Occipital lobe (tissue), 1 donor: ENCODE measurements at regions not wholly inside any gene's neighbourhood (a gene's known extent, or its start where the extent isn't known, plus 50 kb on each side); places are given as distances from the start of the nearest gene placed in this dataset.
"Not testable (repeated sequence)": the region's sequence is repeated elsewhere in the genome, so short reads cannot be mapped to it uniquely, and the experiment has no call there.

Experiments
- DNase-seq: peaks from one replicate; lab custom pipeline; 2025; lab: John Stamatoyannopoulos, UW

DNA sequence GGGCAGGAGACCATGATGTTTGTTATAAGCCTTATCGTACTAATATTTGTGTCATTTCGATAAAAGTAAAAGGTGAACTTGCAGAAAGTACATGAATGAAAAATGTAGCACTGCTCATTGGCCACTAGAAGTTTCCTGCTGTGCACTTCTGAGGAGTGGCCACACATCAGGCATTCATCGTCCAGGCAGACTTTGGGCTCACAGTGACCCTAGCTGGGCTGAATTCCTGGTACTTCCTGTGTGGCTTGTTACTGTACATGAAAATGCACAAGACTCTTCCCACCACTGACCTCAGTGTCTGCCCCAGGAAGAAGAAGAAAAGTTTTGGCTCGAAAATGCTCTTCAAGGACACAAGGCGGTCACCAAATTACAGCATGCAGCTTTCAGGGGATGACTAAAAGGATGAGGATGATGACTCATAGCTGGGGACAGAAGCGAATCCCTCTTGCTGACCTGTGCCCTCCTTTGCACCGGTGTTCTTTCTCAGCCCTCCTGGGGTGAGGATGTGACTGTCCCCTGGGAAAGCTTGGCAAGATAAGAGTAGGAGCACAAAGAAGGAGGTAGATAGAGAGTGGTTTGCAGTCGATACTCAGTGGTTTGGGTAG lies 252.4 kb upstream of the KAZN start:
- no peak for DNase-seq

DNA sequence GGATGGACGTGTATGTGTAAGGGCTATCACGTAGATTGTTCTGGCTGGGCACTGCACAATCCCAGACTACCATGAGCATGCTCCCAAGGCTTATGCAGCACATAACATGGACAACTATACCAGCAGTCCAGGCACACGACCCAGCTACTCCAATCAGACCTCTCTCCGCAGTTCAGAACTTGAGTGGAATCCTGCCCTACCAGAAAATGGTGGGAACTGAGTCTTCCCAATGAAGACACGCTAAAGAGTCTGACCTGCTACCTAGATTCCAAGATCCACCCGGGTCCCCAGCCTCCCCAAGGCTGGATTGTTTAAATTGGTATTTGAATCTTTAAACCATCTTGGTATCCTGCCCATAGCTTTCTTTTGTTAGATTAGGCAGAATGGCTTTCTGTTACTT lies 251.3 kb upstream of the KAZN start:
- DNase-seq, result no peak

DNA sequence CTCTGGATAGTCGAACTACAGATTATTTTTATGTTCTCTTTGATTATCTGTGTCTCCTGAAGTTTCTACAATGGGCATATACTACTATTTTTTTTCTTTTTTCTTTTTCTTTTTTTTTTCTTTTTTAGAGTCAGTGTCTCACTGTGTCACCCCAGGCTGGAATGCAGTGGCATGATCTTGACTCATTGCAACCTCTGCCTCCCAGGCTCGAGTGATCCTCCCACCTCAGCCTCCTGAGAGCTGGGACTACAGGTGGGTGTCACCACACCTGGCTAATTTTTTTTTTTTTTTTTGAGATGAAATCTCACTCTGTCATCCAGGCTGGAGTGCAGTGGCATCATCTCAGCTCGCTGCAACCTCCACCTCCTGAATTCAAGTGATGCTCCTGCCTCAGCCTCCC lies 250.7 kb upstream of the KAZN start:
- no peak for DNase-seq

DNA sequence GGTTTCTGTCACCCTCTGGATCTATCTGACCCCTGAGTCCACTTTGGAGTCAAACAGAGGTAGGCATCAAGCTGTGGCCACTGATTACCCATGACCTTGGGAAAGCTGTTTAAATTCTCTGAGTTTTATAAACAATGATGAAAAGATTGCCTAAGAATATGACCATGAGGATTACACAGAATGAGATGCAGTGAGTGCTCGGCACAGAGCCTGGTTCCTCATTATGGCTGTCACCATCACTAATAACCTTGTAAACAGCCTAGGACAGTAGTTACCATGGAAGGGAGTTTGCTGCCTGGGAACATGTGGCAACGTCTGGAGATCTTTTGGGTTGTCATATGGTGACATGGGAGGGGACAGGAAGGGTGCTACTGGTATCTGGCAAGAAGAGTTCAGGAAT lies 248.3 kb upstream of the KAZN start:
- no peak for DNase-seq

DNA sequence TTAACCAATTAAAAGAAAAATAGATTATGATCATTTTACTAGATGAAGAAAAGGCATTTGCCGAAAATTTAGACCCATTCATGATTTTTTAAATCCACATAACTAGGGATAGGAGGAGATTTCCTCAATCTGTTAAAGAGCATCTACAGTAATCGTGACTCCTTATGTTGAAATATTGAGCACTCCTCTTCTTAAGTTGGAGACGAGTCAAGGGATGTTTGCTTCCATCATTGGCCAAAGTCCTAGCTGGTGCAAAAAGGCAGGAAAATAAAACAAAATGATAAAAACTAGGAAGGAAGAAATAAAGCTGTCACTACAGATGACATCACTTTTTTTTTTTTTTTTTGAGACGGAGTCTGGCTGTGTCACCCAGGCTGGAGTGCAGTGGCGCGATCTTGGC lies 245.6 kb upstream of the KAZN start:
- DNase-seq, result no peak

DNA sequence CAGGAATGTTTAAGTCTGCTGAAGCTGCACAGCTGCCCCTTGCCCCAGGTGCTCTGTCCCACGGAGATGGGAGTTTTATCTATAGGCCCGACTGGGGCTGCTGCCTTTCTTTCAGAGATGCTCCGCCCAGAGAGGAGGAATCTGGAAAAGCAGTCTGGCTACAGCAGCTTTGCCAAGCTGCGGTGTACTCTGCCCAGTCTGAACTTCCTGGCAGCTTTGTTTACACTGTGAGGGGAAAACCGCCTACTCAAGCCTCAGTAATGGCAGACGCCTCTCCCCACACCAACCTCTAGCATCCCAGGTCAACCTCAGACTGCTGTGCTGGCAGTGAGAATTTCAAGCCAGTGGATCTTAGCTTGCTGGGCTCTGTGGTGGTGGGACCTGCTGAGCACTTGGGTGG lies 237.5 kb upstream of the KAZN start:
- not testable (repeated sequence) for DNase-seq

DNA sequence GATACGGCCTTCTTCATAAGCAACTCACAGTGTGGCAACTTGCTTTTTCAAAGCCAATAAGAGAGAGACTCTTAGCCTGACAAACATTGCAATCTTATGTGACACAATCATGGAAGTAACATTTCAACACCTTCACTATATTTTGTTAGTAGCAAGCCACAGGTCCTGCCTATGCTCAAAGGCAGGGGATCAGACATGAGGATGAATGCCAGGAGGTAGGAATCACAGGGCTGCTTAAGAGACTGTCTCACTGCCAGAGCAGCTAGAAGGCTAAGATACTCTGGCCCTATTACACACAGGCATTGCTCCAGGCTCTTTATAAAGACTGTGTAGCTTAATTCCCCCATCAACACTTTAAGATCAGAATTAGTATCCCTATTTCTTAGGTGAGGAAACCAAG lies 236.2 kb upstream of the KAZN start:
- DNase-seq, result no peak

DNA sequence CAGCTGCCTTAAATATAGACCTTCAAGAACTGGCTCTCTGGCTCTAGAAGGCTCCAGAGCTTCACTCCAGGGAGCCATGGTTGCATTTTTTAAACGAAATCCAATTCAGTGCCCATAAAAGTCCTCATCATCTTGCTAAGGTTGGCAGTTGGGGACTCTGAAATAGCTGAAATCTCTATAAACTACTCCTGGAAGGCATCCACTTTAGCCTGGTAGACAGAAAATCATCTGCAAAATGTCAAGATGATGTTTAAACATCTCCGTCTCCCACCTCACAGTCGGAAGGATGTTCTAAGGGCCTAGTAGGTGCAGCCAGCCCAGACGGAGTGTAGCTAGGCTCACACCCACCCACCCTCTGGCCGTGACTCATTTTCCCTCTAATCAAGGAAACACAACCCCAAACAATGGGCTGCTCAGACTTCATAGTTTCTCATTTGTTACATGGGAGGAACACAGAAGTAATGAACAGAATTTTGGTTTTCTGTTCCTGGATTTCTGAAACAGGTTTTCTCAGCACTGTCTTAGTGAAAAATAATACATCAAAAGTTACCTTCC lies 235.4 kb upstream of the KAZN start:
- DNase-seq, result no peak

DNA sequence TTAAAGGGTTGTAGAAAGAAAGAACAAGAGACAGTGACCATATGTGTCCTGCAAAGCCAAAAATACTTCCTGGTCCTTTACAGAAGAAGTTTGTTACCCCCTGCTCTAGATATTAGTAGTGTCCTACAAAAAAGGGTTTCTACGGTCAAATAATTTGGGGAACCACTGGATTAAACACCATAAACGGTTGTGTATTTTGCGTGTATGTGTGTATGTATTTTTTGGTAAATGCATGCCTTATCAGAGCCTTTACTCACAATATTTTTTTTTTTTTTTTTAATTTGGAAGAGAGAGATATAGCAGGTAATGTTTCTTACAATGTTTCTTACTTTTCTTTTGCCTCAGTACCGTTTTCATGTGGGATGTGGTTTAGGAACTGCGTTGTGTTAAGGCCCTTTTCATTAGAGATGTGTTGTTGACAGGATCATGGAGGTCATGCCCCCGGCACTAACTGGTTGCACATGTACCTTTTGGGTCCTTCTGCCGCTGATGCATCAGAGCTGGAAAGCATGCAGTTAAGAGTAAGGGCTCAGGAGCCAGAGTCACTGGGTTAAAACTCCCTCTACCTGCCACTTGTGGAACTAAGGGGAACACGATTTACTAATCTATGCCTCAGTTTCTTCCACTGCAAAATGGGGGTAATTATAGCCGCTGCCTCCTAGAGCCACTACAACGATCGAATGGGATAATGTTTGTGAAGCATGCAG lies 234.6 kb upstream of the KAZN start:
- no peak for DNase-seq

DNA sequence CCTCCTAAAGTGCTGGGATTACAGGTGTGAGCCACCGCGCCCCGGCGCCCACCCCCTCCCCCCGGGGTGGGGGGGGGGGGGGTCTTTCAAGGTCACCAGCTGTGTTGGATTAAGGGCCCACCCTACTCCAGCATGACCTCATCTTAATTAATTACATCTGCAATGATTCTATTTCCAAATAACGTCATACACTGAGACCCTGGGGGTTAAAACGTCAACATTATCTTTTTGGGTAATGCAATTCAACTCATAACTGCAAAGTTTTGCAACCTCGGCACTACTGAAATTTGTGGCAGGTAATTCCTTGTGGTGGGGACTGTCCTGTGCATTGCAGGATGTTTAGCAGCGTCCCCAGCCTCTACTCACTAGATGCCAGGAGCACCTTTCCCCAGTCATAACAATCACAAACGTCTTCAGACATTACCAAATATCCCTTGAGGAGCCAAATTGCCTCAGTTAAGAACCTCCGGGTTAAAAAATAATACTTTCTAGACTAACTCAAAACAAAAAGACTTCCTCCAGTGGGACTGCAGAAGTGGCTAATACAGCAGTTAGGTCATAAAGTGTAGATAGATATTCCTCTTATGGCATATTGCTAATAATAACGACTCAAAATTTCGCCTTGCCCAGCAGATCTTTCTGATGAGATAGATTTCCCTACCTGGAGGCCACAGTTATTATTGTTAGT lies 233.0 kb upstream of the KAZN start:
- DNase-seq, result no peak

DNA sequence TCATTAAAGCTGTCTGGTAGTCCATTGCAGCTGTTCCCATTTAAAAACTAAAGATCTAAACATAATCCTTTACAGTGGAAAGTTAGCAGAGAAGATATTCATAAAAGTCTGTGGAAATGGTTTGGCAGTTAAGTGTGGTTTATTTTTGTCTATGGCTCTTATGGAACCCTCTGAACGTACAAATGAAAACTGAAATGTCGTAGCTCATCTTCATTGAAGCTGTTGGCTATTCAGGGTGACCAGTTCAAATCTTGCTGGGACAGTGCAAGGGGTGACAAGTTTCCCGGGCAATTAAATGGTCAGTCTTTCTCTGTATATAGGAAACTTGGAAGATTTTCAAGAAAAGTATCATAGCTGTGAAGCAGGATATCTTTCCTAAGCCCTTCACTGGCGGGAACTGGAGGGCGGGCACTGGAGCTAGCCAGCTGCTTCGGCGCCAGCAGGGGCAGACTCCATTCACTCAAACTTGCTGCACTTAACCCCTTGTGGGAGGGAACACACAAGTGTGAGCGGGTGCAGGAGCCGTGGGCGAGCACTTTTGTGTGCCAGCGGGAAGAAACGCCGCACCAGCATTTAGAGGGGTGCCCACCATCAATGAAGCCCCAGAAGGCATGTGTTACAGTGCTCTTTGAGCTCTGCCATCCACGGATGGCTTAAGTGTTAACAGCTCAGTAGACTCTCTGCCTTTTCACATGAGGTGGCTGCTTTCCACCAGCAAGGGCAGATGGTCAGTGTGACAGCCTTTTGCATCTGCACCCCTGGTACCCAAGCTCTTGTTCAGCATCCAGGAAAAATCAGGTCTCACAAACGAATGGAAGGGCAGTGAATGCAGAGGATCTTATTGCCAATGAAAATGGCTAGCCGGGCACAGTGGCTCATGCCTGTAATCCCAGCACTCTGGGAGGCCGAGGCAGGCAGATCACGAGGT lies 232.1 kb upstream of the KAZN start:
- no peak for DNase-seq

DNA sequence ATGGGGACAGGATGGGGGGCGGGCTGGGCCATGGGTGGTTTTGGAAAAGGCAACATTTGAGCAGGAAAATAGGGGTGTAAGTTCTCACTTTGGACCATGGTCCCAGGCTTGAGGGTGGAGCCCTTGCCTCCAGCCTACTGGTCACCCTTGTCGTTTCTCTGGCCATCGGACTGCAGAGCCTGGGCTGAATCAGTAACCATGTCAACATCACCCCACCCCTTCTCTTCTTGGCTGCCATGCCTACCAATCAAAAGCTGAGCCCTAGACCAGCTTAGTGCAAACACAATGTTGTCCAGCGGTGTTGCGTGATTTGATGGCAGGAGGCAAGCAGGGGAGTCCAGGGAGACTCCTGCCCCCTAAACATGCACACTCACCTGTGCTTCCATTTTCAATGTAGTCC lies 231.0 kb upstream of the KAZN start:
- no peak for DNase-seq

DNA sequence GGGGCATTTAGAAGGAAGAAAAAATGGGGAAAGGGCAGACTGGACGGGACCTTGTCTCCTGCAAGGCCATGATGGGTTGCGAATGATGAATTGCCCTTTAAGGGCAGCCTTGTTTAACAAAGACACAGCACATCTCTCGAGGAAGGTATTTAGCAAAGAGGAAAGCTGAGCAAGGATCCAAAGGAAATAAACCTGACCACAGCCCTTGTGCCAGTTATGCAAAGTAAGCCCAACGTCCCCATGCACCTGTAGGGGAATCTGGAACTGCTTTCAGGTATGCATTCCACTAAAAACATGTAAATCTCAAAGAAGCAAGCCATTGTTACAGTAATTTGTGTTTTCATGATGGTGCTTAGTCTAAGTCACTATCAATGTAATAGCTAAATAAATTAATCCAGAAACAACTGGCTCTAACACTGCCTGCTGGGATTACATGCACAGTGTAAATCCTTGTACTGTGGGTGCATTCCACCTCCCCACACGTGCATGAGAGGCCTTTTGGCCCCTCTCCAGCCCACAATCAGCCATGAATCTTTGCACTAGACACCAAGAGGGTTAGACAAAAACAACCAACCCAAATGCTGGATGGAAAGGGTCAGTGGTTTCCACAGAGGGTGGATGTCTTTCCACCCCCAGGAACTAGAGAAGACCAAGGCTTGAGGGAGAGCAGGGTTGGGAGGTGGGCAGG lies 228.8 kb upstream of the KAZN start:
- DNase-seq, result no peak

DNA sequence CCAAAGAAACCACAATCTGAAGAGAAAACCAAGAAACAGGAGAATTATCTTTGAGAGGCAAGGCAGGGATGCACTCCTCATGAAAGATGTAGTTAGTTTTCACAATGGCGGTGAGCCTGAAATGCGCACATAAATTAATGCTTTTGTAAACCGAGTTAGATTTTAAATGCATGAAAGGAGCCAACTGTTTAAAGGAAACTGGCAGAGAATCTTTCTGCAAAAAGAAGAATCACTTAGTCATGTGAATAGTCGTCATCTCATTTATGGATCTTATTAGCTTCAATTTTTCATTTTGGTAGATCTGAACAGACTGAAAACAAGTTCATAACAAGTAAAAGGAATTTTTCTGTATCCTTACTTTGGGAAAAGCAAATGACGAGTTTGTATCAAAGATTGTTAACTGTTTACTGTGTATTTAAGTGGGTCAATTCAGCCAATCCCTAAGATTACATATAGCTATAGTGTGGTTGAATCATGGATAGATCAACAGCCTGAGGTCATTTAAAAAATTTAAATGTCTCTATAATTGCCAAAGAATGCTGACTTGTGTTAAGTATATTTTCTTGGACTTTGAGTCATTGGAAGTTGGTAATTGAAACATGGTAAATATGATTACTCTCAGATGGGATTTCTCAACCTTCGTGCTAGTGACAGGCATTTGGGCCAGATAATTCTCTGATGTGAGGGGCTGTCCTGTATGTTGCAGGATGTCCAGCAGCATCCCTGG lies 226.6 kb upstream of the KAZN start:
- DNase-seq, result no peak

DNA sequence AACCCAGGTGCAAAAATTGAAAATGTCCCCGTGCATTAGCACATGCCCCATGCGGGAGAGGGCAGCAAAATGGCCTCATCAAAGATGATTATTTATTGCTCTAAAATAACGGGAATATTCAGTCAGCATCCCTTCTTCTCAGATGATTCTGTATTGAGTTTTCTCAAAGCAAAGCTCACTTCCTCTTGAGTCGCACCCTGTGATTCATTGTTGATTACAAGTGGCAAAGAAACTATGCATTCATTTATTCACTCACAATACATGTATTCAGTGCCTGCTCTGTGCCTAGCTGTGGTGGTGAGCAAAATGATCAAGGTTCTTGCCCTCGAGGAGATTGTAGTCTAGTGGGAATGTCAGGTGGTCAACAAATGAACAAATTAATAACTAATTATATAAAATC lies 226.0 kb upstream of the KAZN start:
- DNase-seq, result no peak

DNA sequence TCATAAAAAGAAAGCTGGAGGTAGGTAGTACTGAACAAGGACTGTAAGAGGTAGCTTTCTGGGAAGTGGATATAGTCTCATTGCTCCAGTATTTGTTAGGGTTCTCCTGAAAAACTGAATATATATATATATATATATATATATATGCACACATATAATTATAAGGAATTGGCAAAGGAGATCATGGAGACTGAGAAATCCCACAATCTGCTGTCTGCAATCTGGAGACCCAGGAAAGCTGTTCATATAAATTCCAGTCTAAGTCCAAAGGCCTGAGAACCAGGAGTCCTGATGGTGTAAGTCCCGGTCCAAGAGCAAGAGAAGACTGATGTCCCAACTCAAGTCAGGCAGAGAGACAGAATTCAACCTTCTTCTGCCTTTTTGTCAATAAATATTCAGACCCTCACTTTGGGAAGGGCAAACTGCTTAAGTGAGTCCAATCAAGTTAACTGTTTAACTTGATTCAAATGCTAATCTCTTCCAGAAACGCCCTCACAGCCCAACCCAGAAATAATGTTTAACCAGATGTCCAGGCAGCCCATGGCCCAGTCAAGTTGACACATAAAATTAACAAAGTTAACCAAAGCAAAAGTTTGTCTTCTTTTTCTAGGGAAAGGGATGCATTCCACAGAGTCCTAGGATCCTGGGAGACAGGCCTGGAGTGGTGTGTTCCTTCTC lies 225.3 kb upstream of the KAZN start:
- DNase-seq, result no peak

DNA sequence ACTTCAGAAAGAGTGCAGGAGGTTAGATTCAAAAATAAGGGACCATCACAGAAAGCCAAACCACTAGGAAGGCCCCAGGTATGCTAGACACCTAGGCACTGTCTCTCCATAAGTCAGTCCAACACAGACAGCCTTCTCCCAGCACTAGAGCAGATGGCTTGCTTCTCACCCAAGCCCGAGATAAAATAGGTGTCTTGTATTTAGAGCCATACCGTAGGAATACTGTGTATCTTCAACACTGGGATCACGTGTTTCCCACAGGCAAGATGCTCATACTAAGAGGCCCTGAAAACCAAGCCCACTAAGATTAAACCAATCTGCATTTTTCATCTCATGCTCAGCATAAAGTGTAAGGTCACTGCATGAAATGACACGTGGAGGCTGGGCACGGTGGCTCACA lies 223.3 kb upstream of the KAZN start:
- no peak for DNase-seq

DNA sequence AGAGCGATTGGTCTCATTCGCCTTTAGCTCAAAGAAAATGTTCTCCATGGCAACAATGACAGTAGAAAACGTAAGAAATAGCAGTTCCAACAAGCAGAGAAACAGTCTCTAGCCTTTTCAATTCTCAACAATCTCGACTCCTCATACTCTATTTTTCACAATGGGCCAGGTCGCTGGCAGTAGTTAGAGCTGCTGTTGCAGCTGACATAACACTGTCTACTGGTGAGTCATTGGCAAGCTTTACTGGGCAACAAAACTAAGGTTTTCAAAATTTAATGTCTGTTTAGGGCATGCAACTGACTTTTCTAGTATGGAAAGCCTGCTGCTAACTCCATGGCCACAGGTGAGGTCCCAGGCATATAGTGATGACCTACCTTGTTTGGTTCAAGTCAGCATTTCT lies 221.1 kb upstream of the KAZN start:
- DNase-seq, result no peak

DNA sequence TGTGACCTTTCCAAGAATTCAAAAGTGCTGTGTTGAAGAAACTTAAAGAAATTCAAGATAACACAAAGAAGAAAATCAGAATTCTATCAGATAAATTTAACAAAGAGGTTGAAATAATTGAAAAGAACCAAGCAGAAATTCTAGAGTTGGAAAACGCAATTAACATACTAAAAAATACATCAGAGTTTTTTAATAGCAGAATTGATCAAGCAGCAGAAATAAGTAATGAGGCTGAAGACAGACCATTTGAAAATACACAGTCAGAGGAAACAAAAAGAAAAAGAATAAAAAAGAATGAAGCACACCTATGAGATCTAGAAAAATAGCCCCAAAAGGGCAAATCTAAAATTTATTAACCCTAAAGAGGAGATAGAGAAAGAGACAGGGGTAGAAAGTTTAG lies 218.1 kb upstream of the KAZN start:
- DNase-seq, result no peak

DNA sequence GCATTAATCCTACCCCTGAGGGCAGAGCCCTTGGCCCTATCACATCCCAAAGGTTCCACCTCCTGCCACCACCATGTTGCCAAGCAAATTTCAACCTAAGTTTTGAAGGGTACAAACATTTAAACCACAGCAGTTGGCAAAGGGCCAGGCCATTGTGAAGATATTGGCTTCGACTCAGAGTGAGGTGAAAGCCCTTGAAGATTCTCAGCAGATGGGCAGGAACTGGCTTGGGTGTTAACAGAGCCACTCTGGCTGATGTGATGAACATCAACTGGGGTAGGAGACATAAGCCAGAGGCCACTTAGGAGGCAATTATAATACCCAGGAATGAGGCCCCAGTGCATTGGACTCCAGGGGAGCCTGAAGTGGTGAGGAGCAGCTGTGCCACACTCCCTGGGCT lies 207.7 kb upstream of the KAZN start:
- DNase-seq, result no peak
